ENCODE measurements at regions not wholly inside any gene's neighbourhood (a gene's known extent, or its start where the extent isn't known, plus 50 kb on each side); places are given as distances from the start of the nearest gene placed in this dataset.
A peak's percentile ranks its signal among the peaks of the same experiment; 100 is the strongest.

DNA sequence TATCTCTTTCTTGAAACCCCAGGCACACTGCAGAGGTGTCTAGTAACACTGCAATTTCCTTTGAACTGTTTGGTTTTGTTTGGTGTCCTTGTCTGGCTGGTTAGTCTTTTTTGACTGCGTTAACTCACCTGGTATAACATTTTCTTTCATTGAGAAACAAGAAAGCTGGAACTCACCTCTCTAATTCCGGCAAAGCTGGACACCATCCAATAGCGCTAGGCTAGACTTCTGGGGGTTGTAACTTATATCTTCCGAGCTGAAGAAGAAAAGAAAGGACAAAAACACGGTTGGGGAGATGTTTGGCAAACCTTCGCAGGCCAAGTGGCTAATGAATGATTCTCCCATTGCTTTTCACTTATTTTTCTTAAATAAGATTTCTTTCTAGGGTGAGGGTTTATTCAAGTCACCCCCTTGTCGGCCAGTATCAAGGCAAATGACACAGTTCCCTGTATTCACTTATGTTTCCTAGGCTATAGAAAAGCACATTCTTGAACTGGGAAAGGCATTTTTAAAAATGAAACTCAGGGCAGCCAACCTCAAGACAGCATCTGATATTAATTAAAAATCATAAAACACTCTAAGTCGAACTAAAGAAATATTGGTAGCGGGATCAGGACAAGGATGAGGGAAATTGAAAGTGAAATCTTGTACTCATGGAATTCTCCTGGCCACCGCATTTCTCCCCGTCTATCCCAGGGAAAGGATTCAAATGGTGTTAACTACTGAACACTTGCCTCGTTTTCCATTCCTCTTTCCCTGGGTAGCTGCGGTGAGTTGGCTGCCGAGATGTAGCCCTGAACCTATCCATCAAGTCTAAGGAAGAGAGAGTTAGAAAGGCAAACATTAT lies 95.9 kb upstream of the ZFHX3 start:
- Histone ChIP-seq H3K9ac (ENCODE audit: low read length) (peak overlapping the region; percentile 17), H3K4me1 (ENCODE audit: control insufficient read depth, insufficient read depth, low read length) (peaks cover 5% of the 10 kb centered on the region), H3K27me3 (ENCODE audit: control insufficient read depth, insufficient read depth, low read length) (peaks cover 11% of the 10 kb centered on the region), H3K36me3 (ENCODE audit: control insufficient read depth, insufficient read depth, low read length) (no peaks in the 10 kb centered on the region), H3K9me3 (ENCODE audit: control insufficient read depth, low read length) (no peaks in the 10 kb centered on the region), H3K4me3 (ENCODE audit: low read length) (peak overlapping the region; percentile 1)

DNA sequence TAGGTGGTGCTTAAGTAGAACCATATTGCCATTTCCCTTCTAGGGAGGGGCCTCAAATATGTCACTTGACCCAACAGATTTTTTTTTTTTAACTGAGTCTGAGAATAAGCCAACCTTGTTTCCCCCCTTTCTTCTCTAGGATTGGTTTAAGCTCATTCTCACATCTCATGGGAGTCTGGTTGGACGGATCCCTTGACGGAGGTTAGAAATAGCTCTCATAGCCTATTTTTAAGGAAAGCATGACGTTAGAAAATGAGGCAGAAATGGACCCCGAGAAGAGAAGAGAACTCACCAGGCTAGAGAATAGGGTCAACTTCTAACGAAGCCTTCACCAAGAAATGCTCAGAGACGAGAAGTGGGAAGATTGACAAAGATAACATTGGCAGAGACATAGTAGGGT lies 95.1 kb upstream of the ZFHX3 start:
- H3K4me1 ChIP-seq (ENCODE audit: control insufficient read depth, insufficient read depth, low read length): peaks cover 5% of the 10 kb centered on the region
- H3K36me3 ChIP-seq (ENCODE audit: control insufficient read depth, insufficient read depth, low read length): no peaks in the 10 kb centered on the region
- peaks cover 11% of the 10 kb centered on the region for H3K27me3 ChIP-seq (ENCODE audit: control insufficient read depth, insufficient read depth, low read length)
- no peaks in the 10 kb centered on the region for H3K9me3 ChIP-seq (ENCODE audit: control insufficient read depth, low read length)
- no peak overlapping the region for H3K4me3 ChIP-seq (ENCODE audit: low read length)
- H3K9ac ChIP-seq (ENCODE audit: low read length): no peak overlapping the region

GRCh38 chr16:73142053-73142854 lies 94.3 kb upstream of the ZFHX3 start:
- no peak overlapping the region for H3K4me3 ChIP-seq (ENCODE audit: low read length)
- H3K36me3 ChIP-seq (ENCODE audit: control insufficient read depth, insufficient read depth, low read length): no peaks in the 10 kb centered on the region
- no peaks in the 10 kb centered on the region for H3K9me3 ChIP-seq (ENCODE audit: control insufficient read depth, low read length)
- peaks cover 5% of the 10 kb centered on the region for H3K4me1 ChIP-seq (ENCODE audit: control insufficient read depth, insufficient read depth, low read length)
- H3K27me3 ChIP-seq (ENCODE audit: control insufficient read depth, insufficient read depth, low read length): peaks cover 11% of the 10 kb centered on the region
- no peak overlapping the region for H3K9ac ChIP-seq (ENCODE audit: low read length)

DNA sequence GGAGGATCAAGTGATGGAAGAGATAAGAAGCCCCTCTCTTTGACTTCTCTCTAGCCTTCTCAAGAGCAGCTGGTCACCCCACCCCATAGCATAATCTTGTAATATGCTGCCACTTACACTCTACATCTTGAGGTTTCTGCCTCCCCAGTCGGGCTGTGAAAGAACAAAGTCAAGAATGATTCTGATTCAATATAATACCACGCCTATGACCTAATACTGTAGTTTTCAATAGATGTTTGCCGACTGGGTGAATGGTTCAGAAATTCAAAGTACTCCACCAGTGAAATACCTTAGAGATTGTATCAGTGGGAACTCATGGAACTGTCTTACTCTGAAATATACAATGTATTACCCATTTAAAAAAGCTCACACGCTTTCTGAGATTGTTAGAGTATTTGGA lies 93.0 kb upstream of the ZFHX3 start:
- Histone ChIP-seq H3K4me3 (ENCODE audit: low read length) (no peak overlapping the region), H3K9me3 (ENCODE audit: control insufficient read depth, low read length) (no peaks in the 10 kb centered on the region), H3K27me3 (ENCODE audit: control insufficient read depth, insufficient read depth, low read length) (peaks cover 11% of the 10 kb centered on the region), H3K9ac (ENCODE audit: low read length) (no peak overlapping the region), H3K36me3 (ENCODE audit: control insufficient read depth, insufficient read depth, low read length) (no peaks in the 10 kb centered on the region), H3K4me1 (ENCODE audit: control insufficient read depth, insufficient read depth, low read length) (peaks cover 5% of the 10 kb centered on the region)

- H3K36me3 ChIP-seq (ENCODE audit: control insufficient read depth, insufficient read depth, low read length): no peaks in the 10 kb centered on the region
- no peak overlapping the region for H3K4me3 ChIP-seq (ENCODE audit: low read length)
Observed at GRCh38 chr16:73131156-73131862, 83.4 kb upstream of the ZFHX3 start.

GRCh38 chr16:73129455-73129854 lies 81.5 kb upstream of the ZFHX3 start:
- Histone ChIP-seq H3K27me3 (ENCODE audit: control insufficient read depth, insufficient read depth, low read length) (no peaks in the 10 kb centered on the region), H3K4me3 (ENCODE audit: low read length) (no peak overlapping the region), H3K36me3 (ENCODE audit: control insufficient read depth, insufficient read depth, low read length) (no peaks in the 10 kb centered on the region), H3K9me3 (ENCODE audit: control insufficient read depth, low read length) (no peaks in the 10 kb centered on the region), H3K9ac (ENCODE audit: low read length) (no peak overlapping the region), H3K4me1 (ENCODE audit: control insufficient read depth, insufficient read depth, low read length) (no peaks in the 10 kb centered on the region)

More at GRCh38 chr16:73131156-73131862, 83.4 kb upstream of the ZFHX3 start:
- H3K27me3 ChIP-seq (ENCODE audit: control insufficient read depth, insufficient read depth, low read length): no peaks in the 10 kb centered on the region
- H3K9ac ChIP-seq (ENCODE audit: low read length): no peak overlapping the region
- no peaks in the 10 kb centered on the region for H3K4me1 ChIP-seq (ENCODE audit: control insufficient read depth, insufficient read depth, low read length)
- H3K9me3 ChIP-seq (ENCODE audit: control insufficient read depth, low read length): no peaks in the 10 kb centered on the region

DNA sequence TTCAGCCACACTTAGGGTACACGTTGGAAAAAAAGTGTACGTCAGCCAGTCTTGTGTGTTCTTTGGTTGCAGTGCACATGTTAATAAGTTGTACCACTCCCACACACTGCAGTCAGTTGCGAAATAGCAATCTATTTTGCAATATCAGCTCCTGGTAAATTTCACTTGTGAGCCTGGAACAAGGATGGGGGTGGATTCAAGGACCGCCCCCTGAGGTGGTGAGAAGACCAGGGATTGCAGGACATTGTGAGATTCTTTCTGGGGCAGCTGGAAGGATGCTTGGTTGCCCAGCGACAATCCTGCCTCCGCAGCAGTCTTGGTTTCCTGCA lies 78.6 kb upstream of the ZFHX3 start:
- Histone ChIP-seq H3K4me1 (ENCODE audit: control insufficient read depth, insufficient read depth, low read length) (no peaks in the 10 kb centered on the region), H3K27me3 (ENCODE audit: control insufficient read depth, insufficient read depth, low read length) (no peaks in the 10 kb centered on the region), H3K4me3 (ENCODE audit: low read length) (no peak overlapping the region), H3K36me3 (ENCODE audit: control insufficient read depth, insufficient read depth, low read length) (no peaks in the 10 kb centered on the region), H3K9ac (ENCODE audit: low read length) (no peak overlapping the region), H3K9me3 (ENCODE audit: control insufficient read depth, low read length) (no peaks in the 10 kb centered on the region)

- no peak overlapping the region for H3K9ac ChIP-seq (ENCODE audit: low read length)
- H3K4me1 ChIP-seq (ENCODE audit: control insufficient read depth, insufficient read depth, low read length): no peaks in the 10 kb centered on the region
- no peaks in the 10 kb centered on the region for H3K9me3 ChIP-seq (ENCODE audit: control insufficient read depth, low read length)
- no peaks in the 10 kb centered on the region for H3K36me3 ChIP-seq (ENCODE audit: control insufficient read depth, insufficient read depth, low read length)
- H3K4me3 ChIP-seq (ENCODE audit: low read length): no peak overlapping the region
- no peaks in the 10 kb centered on the region for H3K27me3 ChIP-seq (ENCODE audit: control insufficient read depth, insufficient read depth, low read length)
Observed at GRCh38 chr16:73125850-73126524, 78.1 kb upstream of the ZFHX3 start.

DNA sequence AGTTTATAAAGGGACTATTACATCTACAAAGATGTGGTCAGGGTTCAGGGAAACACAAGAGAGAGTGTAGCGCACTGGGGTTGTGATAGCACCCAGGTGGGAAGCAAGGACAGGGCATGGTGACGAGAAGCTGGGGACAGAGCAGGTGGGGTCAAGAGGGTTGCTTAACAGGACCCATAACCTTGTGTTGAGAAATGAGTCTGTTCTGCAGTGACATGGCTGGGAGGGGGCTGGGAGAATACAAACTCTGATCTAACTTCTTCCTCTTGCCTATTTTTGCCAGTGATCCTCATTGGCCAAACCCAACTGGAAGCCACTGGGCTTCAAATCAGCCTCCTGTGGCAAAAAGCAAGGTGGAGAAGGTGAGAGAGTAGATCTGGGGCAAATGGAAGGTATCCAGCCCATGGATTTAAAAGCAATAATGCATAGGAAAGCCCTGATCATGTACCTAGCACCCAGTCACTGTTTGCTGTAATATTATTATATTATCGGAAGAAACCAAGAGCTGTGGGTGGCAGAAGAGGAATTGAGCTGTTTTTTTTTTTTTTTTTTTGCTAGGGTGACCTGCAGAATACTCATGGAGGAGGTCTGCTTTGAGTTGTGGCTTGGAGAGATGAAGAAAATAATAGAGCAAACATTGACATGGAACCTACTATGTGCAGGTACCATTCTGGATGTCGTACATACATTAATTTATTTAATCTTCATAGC lies 76.9 kb upstream of the ZFHX3 start:
- Histone ChIP-seq H3K4me1 (ENCODE audit: control insufficient read depth, insufficient read depth, low read length) (no peaks in the 10 kb centered on the region), H3K27me3 (ENCODE audit: control insufficient read depth, insufficient read depth, low read length) (no peaks in the 10 kb centered on the region), H3K4me3 (ENCODE audit: low read length) (no peak overlapping the region), H3K9me3 (ENCODE audit: control insufficient read depth, low read length) (no peaks in the 10 kb centered on the region), H3K36me3 (ENCODE audit: control insufficient read depth, insufficient read depth, low read length) (no peaks in the 10 kb centered on the region), H3K9ac (ENCODE audit: low read length) (no peak overlapping the region)

DNA sequence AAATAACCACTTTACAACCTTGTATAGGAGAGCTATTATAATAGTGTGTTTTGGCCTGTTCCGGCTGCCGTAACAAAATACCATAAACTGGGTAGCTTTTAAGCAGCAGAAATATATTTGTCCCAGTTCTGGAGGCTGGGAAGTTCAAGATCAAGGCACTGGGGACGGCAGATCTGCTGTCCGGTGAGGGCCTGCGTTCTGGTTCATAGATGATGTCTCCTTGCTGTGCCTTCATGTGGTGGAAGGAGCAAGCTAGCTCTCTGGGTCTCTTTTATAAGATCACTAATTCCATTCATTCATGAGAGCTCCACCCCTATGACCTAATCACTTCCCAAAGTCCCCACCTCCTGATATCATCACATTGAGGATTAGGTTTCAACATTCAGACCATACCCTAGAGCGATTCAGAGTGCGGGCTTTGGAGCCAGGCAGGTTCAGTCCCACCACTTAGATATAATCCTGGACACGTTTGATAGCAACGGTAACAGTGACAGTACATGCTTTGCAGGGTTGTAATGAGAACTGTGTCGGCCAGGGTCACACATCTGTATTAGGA lies 76.2 kb upstream of the ZFHX3 start:
- H3K27me3 ChIP-seq (ENCODE audit: control insufficient read depth, insufficient read depth, low read length): no peaks in the 10 kb centered on the region
- H3K4me3 ChIP-seq (ENCODE audit: low read length): no peak overlapping the region
- no peaks in the 10 kb centered on the region for H3K4me1 ChIP-seq (ENCODE audit: control insufficient read depth, insufficient read depth, low read length)
- no peak overlapping the region for H3K9ac ChIP-seq (ENCODE audit: low read length)
- H3K9me3 ChIP-seq (ENCODE audit: control insufficient read depth, low read length): no peaks in the 10 kb centered on the region
- H3K36me3 ChIP-seq (ENCODE audit: control insufficient read depth, insufficient read depth, low read length): no peaks in the 10 kb centered on the region
